LNCaP clone FGC (cell line): ENCODE measurements at regions not wholly inside any gene's neighbourhood (a gene's known extent, or its start where the extent isn't known, plus 50 kb on each side); places are given as distances from the start of the nearest gene placed in this dataset.

Source experiments
- DNase-seq: peaks from one replicate; pipeline ENCODE4 v3.0.0-alpha.2; 2011; ENCODE audit warnings: low read depth
- H3K4me3 ChIP-seq: 2 replicates; pipeline ENCODE4 v1.5.1; 2011; ENCODE audit warnings: mild to moderate bottlenecking, low read depth, low read length, control low read depth
- TF ChIP-seq, protein P1 (sequence below): IDR thresholded peaks from 2 replicates; pipeline ENCODE4 v1.5.1; 2012; ENCODE audit warnings: mild to moderate bottlenecking; ENCODE audit not compliant: control insufficient read depth, insufficient read depth; ENCODE audit errors: extremely low read depth

GRCh38 chr13:34657716-34658115 lies 284.4 kb upstream of the NBEA start:
- TF ChIP-seq, protein P1, sequence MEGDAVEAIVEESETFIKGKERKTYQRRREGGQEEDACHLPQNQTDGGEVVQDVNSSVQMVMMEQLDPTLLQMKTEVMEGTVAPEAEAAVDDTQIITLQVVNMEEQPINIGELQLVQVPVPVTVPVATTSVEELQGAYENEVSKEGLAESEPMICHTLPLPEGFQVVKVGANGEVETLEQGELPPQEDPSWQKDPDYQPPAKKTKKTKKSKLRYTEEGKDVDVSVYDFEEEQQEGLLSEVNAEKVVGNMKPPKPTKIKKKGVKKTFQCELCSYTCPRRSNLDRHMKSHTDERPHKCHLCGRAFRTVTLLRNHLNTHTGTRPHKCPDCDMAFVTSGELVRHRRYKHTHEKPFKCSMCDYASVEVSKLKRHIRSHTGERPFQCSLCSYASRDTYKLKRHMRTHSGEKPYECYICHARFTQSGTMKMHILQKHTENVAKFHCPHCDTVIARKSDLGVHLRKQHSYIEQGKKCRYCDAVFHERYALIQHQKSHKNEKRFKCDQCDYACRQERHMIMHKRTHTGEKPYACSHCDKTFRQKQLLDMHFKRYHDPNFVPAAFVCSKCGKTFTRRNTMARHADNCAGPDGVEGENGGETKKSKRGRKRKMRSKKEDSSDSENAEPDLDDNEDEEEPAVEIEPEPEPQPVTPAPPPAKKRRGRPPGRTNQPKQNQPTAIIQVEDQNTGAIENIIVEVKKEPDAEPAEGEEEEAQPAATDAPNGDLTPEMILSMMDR = no peak
- no peak overlapping the region for H3K4me3 ChIP-seq
- no peak for DNase-seq

DNA sequence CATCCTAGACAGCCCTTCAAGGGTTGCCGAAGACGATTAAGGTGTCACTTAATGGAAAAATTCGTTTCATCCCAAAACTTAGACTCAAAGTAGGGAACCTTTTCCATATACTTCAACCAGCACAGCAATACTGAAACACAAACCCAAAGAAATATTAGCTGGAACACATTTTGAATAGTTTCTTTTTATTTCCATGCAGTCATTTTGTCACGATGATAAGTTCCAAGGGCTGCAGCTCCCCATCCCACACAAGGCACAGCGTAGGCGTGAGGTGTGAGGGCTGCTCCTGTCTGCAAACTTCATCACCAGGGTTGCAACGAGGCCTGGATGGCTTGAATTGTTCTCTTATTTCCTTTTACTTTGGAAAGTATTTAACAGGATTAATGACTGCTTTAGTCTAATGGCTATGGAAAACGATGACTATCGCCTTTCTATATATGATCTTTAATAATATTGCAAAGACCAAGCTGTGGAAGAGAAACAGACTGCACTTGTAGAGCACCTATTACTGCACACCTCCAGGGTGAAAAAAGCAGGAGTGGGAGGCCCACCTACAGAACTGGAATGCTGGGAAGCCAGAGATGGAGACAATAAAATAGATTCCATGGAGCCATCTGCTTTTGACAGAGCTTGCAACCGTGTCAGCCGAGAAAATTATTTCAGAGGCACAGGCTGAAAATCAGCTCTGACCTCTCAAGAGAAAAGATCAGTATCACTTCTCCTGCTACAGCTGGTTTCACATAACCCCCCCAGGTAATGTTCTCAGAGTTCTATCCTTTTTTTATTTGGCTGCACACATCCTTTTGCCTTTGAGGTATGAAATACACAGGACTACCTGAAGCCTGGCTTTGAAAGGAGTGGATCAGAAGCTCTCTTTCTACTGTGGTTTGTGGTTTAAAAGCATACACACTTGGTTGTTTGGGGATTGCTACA lies 274.5 kb upstream of the NBEA start:
- H3K4me3 ChIP-seq = no peak overlapping the region
- TF ChIP-seq, protein P1 = no peak
- no peak for DNase-seq

GRCh38 chr13:34671137-34671536 lies 270.9 kb upstream of the NBEA start:
- no peak overlapping the region for H3K4me3 ChIP-seq

GRCh38 chr13:34672631-34673030 lies 269.4 kb upstream of the NBEA start:
- TF ChIP-seq, protein P1 = no peak

More at GRCh38 chr13:34671137-34671536, 270.9 kb upstream of the NBEA start:
- DNase-seq = peak; percentile 49
- TF ChIP-seq, protein P1 = no peak

GRCh38 chr13:34675626-34676025 lies 266.4 kb upstream of the NBEA start:
- H3K4me3 ChIP-seq = no peak overlapping the region
- TF ChIP-seq, protein P1 = no peak
- DNase-seq = no peak

More at GRCh38 chr13:34672631-34673030, 269.4 kb upstream of the NBEA start:
- no peak overlapping the region for H3K4me3 ChIP-seq
- DNase-seq = no peak

DNA sequence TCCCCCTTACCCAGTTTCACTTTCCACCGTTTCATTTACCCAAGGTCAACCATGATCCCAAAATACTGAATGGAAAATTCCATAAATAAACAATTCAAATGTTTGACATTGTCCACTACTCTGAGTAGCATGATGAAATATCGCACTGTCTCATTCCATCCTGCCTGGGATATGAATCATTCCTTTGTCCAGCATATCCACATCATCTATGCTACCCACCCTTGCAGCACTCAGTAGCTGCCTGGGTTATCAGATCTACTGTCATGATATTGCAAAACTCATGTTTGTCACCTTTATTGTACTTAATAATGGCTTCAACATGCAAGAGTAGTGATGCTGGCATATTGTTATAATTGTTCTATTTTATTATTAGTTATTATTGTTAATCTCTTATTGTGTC lies 263.9 kb upstream of the NBEA start:
- TF ChIP-seq, protein P1 = no peak
- DNase-seq = no peak
- H3K4me3 ChIP-seq = no peak overlapping the region
